ENCODE measurements at regions not wholly inside any gene's neighbourhood (a gene's known extent, or its start where the extent isn't known, plus 50 kb on each side); places are given as distances from the start of the nearest gene placed in this dataset.
"Not testable (repeated sequence)": the region's sequence is repeated elsewhere in the genome, so short reads cannot be mapped to it uniquely, and the experiment has no call there.

DNA sequence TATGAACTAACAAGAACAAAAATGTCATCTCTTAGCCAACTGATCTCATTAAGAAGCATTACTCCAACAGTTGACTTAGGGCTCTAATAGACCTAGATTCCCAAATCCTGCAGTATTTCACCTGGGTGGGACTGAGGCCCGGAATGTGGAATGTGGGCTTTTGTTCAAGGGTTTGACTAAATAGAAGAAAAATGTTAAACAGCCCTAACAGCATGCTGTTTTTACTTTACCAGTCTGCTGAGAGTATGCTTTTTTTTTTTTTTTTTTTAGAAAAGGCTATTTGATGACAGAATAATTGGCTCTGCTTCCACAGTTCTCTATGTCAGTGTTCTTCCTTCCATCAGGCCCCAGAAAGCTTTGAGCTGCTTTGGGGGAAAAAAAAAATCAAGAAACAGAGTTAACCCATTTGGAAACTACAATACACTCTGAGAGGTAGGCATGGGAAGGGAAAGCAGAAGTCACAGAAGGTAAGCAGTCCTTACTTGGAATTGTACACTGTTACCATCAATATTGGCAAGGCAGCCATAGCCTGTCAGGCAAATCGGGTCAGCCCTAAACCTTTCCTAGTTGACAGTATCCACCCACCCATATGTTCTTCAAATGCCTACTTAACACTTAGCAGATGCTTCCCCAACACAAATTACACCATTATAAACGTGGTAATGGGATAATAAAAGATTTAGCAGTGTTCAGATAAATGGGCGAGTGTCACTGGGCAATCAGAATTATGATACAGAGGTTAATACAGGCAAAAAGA is 224.2 kb downstream of the CNTN3 start:
- Histone ChIP-seq H3K27me3 (ENCODE audit: insufficient read depth, low read length) (no peaks in the 10 kb centered on the region), H3K36me3 (ENCODE audit: insufficient read depth, low read length) (no peaks in the 10 kb centered on the region), H3K4me1 (ENCODE audit: insufficient read depth, low read length) (no peaks in the 10 kb centered on the region), H3K9me3 (ENCODE audit: low read length) (no peaks in the 10 kb centered on the region), H2AFZ (ENCODE audit: low read depth, low read length) (no peak overlapping the region), H3K4me3 (ENCODE audit: low read length) (no peak overlapping the region)

DNA sequence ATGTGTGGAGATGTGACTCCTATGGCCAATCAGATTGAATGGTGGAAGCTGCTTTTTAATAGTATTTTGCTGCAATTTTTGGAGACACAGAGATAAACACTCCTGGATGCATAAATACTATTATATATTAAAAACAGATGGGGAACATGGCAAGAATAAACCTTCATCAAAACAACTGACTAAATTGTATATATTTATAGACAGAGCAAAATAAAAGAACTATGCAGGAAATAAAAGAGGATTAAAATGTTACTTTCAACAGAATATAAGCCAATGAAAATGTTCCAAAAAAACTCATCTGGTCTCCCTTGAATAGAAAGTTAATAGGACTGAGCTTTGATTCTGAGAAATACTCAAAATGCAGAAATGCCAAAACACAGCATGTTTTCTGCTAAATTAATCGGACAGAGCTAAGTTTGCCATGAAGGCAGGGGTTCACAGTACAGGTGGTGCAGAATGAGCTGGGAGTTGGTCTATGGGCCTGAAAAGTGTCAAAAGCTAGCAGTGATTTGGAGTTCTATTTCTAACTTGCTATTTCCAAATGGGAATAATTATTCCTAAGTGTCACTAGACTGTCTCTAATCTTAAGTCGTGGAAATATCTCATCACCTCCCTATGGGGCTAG is 227.2 kb downstream of the CNTN3 start:
- Histone ChIP-seq H3K9me3 (ENCODE audit: low read length) (no peaks in the 10 kb centered on the region), H3K27me3 (ENCODE audit: insufficient read depth, low read length) (no peaks in the 10 kb centered on the region), H2AFZ (ENCODE audit: low read depth, low read length) (no peak overlapping the region), H3K36me3 (ENCODE audit: insufficient read depth, low read length) (no peaks in the 10 kb centered on the region), H3K4me1 (ENCODE audit: insufficient read depth, low read length) (peaks cover 3% of the 10 kb centered on the region), H3K4me3 (ENCODE audit: low read length) (no peak overlapping the region)

DNA sequence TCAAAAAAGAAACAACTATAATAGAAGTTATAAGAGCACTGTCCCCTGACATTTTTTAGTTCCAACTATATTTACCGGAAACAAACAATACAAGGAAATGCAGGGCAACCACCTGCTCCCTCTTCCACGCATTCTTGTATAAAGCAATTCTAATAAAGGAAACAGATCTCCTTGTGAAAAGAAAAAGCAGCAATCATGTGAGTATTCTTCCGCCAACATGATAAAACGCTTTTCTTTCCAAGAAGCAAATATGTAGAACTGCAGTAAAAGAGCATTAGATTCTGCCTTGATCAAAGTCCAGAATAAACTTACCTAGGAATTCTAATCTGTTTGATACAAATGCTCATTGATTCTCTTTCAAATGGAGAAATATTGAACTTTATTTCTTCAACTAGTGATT is 230.3 kb downstream of the CNTN3 start:
- H3K4me1 ChIP-seq (ENCODE audit: insufficient read depth, low read length) = peaks cover 3% of the 10 kb centered on the region
- no peaks in the 10 kb centered on the region for H3K9me3 ChIP-seq (ENCODE audit: low read length)
- H3K27me3 ChIP-seq (ENCODE audit: insufficient read depth, low read length) = no peaks in the 10 kb centered on the region
- H3K36me3 ChIP-seq (ENCODE audit: insufficient read depth, low read length) = no peaks in the 10 kb centered on the region
- no peak overlapping the region for H3K4me3 ChIP-seq (ENCODE audit: low read length)
- no peak overlapping the region for H2AFZ ChIP-seq (ENCODE audit: low read depth, low read length)

DNA sequence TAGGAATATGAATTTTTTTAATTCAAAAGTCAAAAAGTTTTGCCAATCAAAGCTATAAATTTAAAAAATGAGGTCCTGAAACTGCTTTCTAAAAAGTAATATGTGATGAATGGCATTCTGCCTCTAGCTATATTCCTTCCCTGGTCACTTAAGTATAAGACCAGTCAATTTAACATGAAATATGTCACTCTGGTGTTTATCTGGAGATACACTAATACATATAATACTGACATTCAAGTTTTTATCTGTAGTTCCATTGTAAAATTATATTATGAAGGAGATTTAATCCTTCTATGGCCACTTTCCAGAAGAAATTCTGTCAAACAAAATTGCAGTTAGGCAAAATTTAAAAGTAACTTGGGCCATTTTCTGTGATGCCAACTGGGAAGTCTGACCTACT is 236.8 kb downstream of the CNTN3 start:
- Histone ChIP-seq H3K27me3 (ENCODE audit: insufficient read depth, low read length) (no peaks in the 10 kb centered on the region), H3K36me3 (ENCODE audit: insufficient read depth, low read length) (no peaks in the 10 kb centered on the region), H2AFZ (ENCODE audit: low read depth, low read length) (no peak overlapping the region), H3K4me3 (ENCODE audit: low read length) (no peak overlapping the region), H3K4me1 (ENCODE audit: insufficient read depth, low read length) (no peaks in the 10 kb centered on the region), H3K9me3 (ENCODE audit: low read length) (peaks cover 3% of the 10 kb centered on the region)

DNA sequence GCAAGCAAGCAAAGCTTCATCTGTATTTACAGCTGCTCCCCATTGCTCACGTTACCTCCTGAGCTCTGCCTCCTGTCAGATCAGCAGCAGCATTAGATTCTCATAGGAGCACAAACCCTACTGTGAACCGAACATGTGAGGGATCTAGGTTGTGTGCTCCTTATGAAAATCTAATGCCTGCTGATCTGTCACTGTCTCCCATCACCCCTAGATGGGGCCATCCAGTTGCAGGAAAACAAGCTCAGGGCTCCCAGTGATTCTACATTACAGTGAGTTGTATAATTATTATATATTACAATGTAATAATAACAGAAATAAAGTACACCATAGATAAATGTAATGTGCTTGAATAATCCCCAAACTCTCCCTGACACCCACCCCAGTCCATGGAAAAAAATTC is 238.1 kb downstream of the CNTN3 start:
- H3K27me3 ChIP-seq (ENCODE audit: insufficient read depth, low read length); H3K9me3 ChIP-seq (ENCODE audit: low read length); H3K4me1 ChIP-seq (ENCODE audit: insufficient read depth, low read length); H3K4me3 ChIP-seq (ENCODE audit: low read length); H2AFZ ChIP-seq (ENCODE audit: low read depth, low read length); H3K36me3 ChIP-seq (ENCODE audit: insufficient read depth, low read length): not testable (repeated sequence)

DNA sequence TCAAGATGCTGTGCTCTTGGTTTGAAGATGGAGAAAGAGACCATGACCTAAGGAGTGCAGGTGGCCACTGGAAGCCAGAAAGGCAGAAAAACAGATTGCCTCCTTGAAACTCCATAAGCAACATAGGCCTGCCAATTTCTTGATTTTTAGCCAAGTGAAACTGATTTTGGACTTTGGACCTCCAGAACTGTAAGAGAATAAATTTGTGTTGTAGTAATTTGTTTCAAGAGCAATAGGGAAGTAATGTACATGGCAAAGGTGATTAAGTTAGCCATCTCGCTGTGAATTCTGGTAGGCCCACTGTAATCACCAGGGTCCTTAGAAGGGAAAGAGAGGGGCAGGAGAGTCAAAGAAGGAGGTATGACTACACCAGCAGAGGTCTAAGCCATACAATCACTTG is 238.8 kb downstream of the CNTN3 start:
- H3K4me3 ChIP-seq (ENCODE audit: low read length) = no peak overlapping the region
- no peaks in the 10 kb centered on the region for H3K27me3 ChIP-seq (ENCODE audit: insufficient read depth, low read length)
- H3K4me1 ChIP-seq (ENCODE audit: insufficient read depth, low read length) = no peaks in the 10 kb centered on the region
- no peak overlapping the region for H2AFZ ChIP-seq (ENCODE audit: low read depth, low read length)
- no peaks in the 10 kb centered on the region for H3K36me3 ChIP-seq (ENCODE audit: insufficient read depth, low read length)
- peaks cover 3% of the 10 kb centered on the region for H3K9me3 ChIP-seq (ENCODE audit: low read length)

DNA sequence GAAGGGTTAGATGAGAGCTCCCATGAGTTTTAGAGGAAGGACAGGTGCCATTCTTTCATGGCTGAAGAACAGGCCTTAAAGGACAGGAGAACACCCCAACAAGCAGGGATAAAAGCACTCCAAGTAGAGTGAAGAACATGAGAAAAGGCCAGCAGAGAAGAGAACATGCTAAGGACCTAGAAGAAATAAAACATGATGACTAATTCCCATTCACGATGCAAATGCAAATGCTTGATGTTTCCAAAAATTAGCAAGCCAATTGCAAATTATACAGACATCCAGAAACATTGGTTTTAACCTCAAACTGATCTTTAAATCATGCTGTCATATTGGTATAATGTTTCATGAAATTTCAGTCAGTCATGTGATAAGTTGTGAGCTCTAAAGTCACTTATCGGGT is 241.7 kb downstream of the CNTN3 start:
- Histone ChIP-seq H3K4me1 (ENCODE audit: insufficient read depth, low read length) (no peaks in the 10 kb centered on the region), H3K36me3 (ENCODE audit: insufficient read depth, low read length) (no peaks in the 10 kb centered on the region), H2AFZ (ENCODE audit: low read depth, low read length) (no peak overlapping the region), H3K4me3 (ENCODE audit: low read length) (no peak overlapping the region), H3K9me3 (ENCODE audit: low read length) (peaks cover 3% of the 10 kb centered on the region), H3K27me3 (ENCODE audit: insufficient read depth, low read length) (no peaks in the 10 kb centered on the region)

DNA sequence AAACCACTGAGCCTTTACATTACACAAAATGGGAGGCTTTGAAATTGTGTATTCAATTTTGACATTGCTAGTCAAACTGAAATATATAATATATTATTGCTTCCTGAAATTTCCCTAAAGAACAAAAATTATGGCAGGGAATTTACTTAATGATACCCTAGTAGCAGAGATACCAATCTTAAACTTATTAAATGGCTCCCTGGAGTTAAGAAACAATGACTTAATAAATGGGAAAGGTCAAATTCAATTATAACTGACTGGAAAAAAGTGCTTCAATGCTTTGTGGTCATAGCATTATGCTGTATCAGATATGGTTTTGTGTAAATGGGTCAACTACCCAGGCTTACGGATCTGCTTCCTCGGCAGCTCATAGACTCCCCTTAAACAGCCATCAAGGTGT is 244.1 kb downstream of the CNTN3 start:
- no peaks in the 10 kb centered on the region for H3K4me1 ChIP-seq (ENCODE audit: insufficient read depth, low read length)

DNA sequence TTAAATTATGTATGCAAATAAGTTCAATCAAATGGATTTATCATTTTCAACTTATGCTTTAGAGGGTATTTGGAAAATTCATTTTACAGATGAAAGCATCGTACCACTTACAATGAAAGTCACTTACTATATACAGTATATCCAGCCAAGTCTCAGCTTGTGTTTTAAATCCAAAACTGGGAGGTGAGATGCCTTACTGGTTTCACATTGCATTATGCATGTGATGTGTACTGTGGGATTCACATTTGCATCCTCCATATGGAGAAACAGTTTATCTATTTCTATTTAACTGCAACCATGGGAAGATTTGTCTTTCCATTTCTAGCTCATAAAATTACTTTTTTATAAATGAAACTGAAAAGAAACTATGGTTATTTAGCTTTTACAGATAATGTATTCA is 248.1 kb downstream of the CNTN3 start:
- no peaks in the 10 kb centered on the region for H3K9me3 ChIP-seq (ENCODE audit: low read length)
- H2AFZ ChIP-seq (ENCODE audit: low read depth, low read length) = no peak overlapping the region
- H3K4me1 ChIP-seq (ENCODE audit: insufficient read depth, low read length) = no peaks in the 10 kb centered on the region
- H3K36me3 ChIP-seq (ENCODE audit: insufficient read depth, low read length) = no peaks in the 10 kb centered on the region
- H3K4me3 ChIP-seq (ENCODE audit: low read length) = no peak overlapping the region
- no peaks in the 10 kb centered on the region for H3K27me3 ChIP-seq (ENCODE audit: insufficient read depth, low read length)

More for the DNA sequence above, 244.1 kb downstream of the CNTN3 start:
- no peaks in the 10 kb centered on the region for H3K36me3 ChIP-seq (ENCODE audit: insufficient read depth, low read length)
- no peaks in the 10 kb centered on the region for H3K9me3 ChIP-seq (ENCODE audit: low read length)
- no peak overlapping the region for H3K4me3 ChIP-seq (ENCODE audit: low read length)
- no peaks in the 10 kb centered on the region for H3K27me3 ChIP-seq (ENCODE audit: insufficient read depth, low read length)
- H2AFZ ChIP-seq (ENCODE audit: low read depth, low read length) = no peak overlapping the region

DNA sequence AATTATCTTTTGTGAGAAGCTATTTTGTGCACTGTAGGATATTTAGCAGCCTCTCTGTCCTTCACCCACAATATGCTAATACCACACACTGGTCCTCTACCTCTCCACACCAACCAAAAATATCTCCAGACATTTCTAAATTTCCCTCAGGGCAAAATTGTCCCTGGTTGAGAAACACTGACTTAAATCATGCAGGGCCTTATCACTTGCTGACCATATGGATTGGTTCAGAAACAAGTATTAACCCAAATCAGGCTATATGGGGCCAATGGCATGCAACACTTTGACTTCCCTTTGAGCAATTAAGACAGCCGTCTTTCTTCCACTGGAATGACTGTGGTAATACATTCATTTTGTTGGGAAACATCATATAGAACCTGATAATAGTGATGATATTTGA is 251.1 kb downstream of the CNTN3 start:
- H3K36me3 ChIP-seq (ENCODE audit: insufficient read depth, low read length) = no peaks in the 10 kb centered on the region
- no peak overlapping the region for H3K4me3 ChIP-seq (ENCODE audit: low read length)
- H3K4me1 ChIP-seq (ENCODE audit: insufficient read depth, low read length) = no peaks in the 10 kb centered on the region
- H2AFZ ChIP-seq (ENCODE audit: low read depth, low read length) = no peak overlapping the region
- no peaks in the 10 kb centered on the region for H3K27me3 ChIP-seq (ENCODE audit: insufficient read depth, low read length)
- no peaks in the 10 kb centered on the region for H3K9me3 ChIP-seq (ENCODE audit: low read length)

DNA sequence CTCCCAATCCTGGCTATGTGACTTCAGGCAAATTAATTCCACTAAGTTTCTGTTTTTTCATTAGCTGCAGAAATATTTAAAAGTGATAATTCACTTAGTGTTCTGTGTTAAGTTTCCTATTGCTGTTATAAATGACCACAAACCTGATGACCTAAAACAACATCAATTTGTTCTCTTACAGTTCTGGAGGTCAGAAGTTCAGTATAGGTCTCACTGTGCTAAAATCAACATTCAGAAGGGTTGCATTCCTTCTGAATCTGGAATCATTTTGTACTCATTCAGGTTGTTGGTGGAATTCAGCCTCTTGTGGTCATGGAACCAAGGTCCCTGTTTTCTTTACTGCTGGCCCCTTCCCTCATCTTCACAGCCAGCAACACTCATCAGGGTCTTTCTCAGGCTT is 254.1 kb downstream of the CNTN3 start:
- Histone ChIP-seq H3K4me3 (ENCODE audit: low read length) (no peak overlapping the region), H3K27me3 (ENCODE audit: insufficient read depth, low read length) (no peaks in the 10 kb centered on the region), H3K4me1 (ENCODE audit: insufficient read depth, low read length) (no peaks in the 10 kb centered on the region), H3K36me3 (ENCODE audit: insufficient read depth, low read length) (no peaks in the 10 kb centered on the region), H3K9me3 (ENCODE audit: low read length) (no peaks in the 10 kb centered on the region), H2AFZ (ENCODE audit: low read depth, low read length) (no peak overlapping the region)

DNA sequence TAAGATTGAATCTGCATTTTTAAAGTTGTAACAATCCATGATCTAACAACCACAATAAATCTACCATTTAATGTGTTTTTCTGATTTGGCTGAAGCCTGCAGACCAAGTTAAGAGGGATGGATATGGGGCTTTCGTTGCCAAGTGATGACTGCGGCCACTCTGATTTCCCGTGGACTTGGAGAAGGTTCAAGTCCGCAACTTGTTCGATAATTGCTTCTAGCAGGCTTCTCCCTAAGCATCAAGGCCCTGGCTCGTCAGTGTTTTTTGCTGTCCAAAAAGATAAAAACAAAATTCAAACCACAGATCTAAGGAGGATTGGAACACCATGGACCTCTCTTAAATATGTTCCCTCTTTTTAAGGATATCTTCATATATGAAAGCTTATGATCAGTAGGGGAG is 256.6 kb downstream of the CNTN3 start:
- H3K4me1 ChIP-seq (ENCODE audit: insufficient read depth, low read length) = no peaks in the 10 kb centered on the region
- H2AFZ ChIP-seq (ENCODE audit: low read depth, low read length) = no peak overlapping the region
- H3K36me3 ChIP-seq (ENCODE audit: insufficient read depth, low read length) = no peaks in the 10 kb centered on the region
- H3K9me3 ChIP-seq (ENCODE audit: low read length) = no peaks in the 10 kb centered on the region
- no peak overlapping the region for H3K4me3 ChIP-seq (ENCODE audit: low read length)
- H3K27me3 ChIP-seq (ENCODE audit: insufficient read depth, low read length) = no peaks in the 10 kb centered on the region

DNA sequence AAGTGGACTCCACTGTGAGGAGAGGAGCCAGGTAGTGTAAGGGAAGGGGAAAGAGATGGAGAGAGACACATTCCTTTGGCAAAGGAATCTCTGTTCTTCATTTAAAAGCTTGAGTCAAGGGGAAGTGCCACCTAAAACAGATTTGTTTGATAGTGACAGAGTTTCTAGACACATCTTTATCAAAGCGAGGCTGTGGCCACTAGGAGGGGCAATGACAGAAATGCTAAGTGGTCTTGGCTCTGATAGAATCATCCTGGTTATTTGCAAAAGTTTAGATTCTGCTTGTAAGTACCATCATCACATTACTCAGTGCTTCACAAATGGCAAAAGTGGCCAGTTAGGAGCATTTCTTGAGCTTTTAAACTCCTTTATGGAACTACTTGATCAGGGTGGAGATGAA is 261.4 kb downstream of the CNTN3 start:
- Histone ChIP-seq H3K4me3 (ENCODE audit: low read length) (no peak overlapping the region), H3K4me1 (ENCODE audit: insufficient read depth, low read length) (peaks cover 4% of the 10 kb centered on the region), H3K36me3 (ENCODE audit: insufficient read depth, low read length) (no peaks in the 10 kb centered on the region), H3K27me3 (ENCODE audit: insufficient read depth, low read length) (no peaks in the 10 kb centered on the region), H3K9me3 (ENCODE audit: low read length) (no peaks in the 10 kb centered on the region), H2AFZ (ENCODE audit: low read depth, low read length) (no peak overlapping the region)

DNA sequence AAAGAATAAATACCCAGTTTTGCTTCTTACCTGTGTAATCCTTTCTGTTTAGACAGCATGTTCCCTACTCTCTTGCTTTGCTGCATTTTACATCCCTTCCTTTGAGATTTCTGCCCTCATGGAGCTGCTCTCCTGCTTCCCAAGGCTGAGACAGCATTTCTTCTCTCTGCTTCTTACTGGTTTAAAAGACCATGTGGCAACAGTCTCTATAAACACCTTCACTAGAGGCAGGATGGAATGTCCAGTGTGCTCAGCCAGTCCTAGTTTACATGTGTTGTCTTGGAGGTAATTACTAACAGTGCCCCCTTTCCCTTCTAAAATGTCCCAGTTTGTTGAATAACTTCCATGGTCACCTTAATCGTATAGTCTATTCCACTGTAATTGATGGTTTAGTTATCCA is 262.3 kb downstream of the CNTN3 start:
- H3K4me3 ChIP-seq (ENCODE audit: low read length) = no peak overlapping the region
- peaks cover 4% of the 10 kb centered on the region for H3K4me1 ChIP-seq (ENCODE audit: insufficient read depth, low read length)
- no peaks in the 10 kb centered on the region for H3K9me3 ChIP-seq (ENCODE audit: low read length)
- no peak overlapping the region for H2AFZ ChIP-seq (ENCODE audit: low read depth, low read length)
- H3K36me3 ChIP-seq (ENCODE audit: insufficient read depth, low read length) = no peaks in the 10 kb centered on the region
- H3K27me3 ChIP-seq (ENCODE audit: insufficient read depth, low read length) = no peaks in the 10 kb centered on the region

All from neuron (in vitro differentiated cells).